LHCN-M2 (cell line): ENCODE measurements at regions not wholly inside any gene's neighbourhood (a gene's known extent, or its start where the extent isn't known, plus 50 kb on each side); places are given as distances from the start of the nearest gene placed in this dataset.
"Not testable (repeated sequence)": the region's sequence is repeated elsewhere in the genome, so short reads cannot be mapped to it uniquely, and the experiment has no call there.

Source experiments
- DNase-seq: peaks from one replicate; pipeline ENCODE4 v3.0.0-alpha.2; 2012; ENCODE audit warnings: low read depth

DNA sequence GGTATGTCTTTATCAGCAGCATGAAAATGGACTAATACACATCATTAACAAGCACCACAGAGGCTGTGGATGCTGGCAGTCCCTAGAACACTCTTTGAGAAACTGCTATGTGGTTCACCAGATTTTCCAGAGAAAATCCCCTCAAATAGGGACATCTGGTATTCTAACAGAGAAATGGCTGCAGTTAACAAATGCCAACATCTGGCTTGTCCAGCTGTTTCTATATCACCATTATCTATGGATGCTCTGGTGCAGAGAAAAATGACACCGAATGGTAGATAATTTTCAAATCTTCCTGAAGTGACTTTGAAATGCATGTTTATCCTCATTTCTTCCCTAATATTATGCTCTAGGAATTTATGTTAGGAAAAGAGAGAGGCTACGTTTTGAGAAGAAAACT, 403.5 kb upstream of the PROX1 start:
- DNase-seq: no peak

DNA sequence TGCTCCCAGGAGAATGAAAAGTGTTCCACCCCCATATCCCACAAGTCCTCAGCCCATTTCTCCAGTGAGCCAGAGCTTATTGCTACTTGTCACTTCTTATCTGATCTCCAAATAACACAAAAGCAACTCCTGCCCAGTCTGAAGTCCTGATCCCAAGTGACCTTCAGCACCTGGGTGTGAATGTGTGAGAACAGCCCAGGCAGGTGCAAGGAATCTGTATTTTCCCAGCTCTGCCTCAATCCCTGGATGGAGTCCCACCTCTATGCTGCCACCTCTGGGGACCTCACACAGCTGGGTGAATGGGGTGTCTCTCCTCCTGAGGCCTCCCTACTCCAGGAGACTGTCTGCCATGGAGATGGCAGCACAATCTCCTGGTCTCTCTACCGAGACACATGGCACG, 402.4 kb upstream of the PROX1 start:
- DNase-seq: no peak

DNA sequence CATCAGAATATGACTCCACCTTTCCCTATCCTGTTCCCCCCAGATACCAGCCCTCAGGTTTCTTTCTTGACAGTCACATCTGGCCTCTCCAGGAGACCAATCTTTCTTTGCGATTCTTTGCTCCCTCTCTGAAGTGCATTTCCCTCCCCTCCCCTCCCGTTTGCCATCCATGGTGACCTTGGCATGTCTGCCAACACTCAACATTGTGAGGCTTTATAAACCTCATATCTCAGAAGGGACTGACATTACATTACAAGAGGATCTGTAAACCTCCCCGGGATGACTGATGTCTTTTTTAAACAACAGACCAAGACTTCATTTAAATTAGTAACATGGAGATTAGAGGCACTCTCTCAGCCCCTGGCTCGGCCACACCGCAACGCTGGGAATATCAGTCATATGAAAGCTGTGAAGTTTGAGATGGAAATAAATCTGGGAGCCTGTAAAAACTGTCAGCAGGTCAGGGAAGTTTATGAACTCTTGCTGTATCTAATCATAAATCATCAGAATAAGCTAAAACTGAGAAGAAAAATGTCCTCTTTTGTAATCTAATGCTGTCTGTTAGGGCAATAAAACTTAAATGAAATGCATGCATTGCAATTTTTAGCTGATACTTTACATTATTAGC, 401.7 kb upstream of the PROX1 start:
- no peak for DNase-seq

- no peak for DNase-seq
Observed at GRCh38 chr1:213586587-213586972, 401.2 kb upstream of the PROX1 start.

DNA sequence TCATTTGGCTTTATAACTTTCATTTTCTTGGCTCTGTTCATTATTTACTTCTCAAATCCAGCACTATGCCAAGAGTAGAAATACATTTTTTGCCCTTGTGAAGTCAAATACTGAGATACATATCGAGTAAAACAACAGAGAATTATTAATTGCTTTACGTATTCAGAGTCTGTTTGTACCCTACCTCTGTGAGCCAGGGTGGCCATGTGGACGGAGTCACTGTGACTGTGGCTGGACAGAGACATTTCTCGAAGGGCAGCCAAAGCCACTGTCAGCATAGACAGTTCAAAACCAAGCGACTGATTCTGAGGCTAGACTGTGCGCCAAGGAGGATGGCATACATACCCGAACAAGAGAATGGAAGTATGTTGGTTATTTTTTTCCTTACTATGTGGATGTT, 391.0 kb upstream of the PROX1 start:
- DNase-seq: no peak

- no peak for DNase-seq
Observed at GRCh38 chr1:213598263-213598662, 389.5 kb upstream of the PROX1 start.

- DNase-seq: no peak
Observed at GRCh38 chr1:213600879-213601278, 386.9 kb upstream of the PROX1 start.

DNA sequence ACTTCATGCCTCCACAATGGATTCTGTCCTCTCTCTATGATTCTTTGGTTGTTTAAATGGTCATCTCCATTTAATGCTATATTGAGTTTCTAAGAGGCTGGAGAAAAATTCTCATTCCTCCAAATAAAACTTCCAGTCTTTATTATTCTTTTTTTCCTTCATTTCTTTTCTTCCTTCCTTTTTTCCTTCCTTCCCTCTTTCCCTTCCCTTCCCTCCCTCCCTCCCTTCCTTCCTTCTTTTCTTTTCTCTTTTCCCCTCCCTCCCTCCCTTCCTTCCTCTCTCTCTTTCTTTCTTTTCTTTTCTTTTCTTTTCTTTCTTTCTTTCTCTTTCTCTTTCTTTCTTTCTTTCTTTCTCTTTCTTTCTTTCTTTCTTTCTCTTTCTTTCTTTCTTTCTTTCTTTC, 386.1 kb upstream of the PROX1 start:
- not testable (repeated sequence) for DNase-seq

DNA sequence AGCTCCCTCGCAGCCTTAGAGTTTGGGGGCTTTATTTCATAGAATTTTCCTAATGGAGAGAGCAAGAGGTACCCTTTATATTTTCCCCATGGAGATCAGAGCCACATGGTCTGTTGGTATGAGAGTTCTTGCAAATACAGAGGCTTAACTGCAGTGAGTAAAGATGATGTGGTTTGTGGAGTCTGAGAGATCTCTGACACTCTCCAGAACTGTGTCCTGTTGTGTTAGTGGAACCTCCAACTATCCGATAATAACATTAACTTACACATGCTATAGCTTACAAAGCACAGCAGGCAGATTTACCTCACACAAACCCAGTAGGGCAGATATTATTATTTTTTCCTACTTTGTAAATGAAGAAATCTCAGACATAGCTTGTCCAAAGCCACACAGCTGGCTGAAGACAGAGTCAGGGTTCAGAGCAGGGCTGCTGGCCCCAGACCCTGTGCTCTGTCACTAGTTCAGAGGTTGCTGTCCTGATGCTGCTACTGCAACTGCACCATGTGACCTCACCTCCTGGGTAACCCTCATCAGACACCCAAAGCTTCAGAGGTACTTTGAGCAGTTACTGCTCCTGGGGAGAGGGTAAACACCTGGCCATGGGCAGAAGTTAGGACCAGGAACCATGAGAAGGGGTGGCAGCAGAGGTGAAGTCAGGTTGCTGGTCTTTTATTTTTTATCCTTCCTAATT, 384.8 kb upstream of the PROX1 start:
- DNase-seq: no peak

DNA sequence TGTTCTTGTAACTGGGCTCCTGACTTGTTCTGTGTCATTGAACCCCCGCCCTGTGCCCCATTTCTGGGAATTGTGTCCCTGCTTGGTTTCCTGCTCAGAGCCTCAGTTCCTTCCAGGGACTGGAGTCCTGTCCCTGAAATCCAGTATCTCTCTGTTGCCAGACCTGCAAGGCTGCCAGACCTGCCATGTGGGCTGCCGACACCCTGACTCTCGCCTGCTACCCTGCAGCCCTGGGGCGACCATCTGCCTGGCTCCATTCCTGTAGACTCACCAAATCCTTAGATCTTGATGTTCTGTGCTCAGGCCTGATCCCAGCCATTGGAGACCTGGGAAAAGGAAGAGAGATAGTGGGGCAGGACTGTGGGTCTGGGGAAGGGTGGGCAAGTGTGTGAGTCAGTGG, 383.3 kb upstream of the PROX1 start:
- no peak for DNase-seq

DNA sequence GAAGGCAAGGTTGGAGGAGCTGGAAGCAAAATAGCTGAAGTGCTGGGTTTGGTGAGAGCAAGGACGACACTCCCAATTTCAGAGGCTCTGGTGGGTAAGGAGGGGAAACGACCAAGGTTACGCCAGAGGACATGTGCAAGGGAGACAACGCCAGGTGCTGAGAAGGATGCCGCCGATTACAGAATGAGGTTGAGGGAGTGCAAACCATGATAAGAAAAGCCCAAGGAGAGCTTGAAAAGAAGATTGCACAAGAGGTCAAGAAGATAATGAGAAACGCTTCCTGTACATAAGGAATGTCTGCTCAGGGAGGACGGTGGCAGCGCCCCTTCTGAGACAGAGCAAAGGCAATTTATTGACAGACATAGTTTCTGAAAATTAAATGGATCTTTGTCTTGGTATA, 382.0 kb upstream of the PROX1 start:
- DNase-seq: no peak

- no peak for DNase-seq
Observed at GRCh38 chr1:213606252-213606820, 381.4 kb upstream of the PROX1 start.

GRCh38 chr1:213613549-213613948, 374.2 kb upstream of the PROX1 start:
- no peak for DNase-seq

- no peak for DNase-seq
Observed at GRCh38 chr1:213615226-213615916, 372.4 kb upstream of the PROX1 start.

- DNase-seq: no peak
Observed at GRCh38 chr1:213617133-213617532, 370.6 kb upstream of the PROX1 start.

- DNase-seq: no peak
Observed at GRCh38 chr1:213618094-213618493, 369.7 kb upstream of the PROX1 start.

DNA sequence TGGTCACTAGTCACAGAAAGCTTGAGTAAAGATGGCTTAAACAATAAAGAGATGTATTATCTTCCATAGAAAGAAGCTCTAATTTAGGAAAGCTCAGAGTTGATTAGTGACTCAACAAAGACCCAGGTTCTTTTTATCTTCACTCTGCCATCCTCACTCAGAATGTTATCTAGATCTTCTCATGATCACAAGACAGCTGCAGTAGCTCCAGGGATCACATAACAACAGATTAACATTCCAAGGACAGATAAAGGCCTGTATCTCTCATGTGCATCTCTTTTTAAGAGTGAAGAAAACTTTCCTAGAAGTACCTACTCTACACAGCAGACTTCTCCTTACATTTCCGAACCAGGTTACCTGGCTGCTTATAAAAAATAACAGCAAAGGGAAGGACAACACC, 368.7 kb upstream of the PROX1 start:
- no peak for DNase-seq

- DNase-seq: no peak
Observed at GRCh38 chr1:213621077-213621476, 366.7 kb upstream of the PROX1 start.

GRCh38 chr1:213622365-213623063, 365.3 kb upstream of the PROX1 start:
- DNase-seq: no peak

DNA sequence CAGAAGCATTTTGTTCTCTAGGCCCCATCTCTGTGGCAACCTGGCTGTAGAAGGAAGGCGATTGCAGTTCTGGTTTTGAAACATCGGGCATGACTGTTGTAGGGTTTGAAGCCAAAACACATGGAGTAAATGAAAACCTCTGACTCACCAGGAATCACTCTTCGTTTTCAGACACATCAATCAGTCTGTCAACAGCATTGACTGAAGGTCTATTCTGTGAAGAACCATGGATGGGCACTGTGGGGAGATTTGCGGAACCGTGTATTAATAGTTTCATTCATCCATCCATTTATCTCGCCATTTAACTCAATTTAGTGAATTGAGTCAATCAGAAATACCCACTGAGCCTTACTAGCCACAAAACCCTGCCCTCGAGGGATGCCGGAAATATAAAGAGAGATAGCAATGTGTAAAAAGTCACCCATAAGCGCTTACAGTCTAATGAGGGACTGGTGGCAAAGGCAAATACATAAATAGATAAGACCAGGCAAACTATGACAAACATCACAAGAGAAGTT, 364.6 kb upstream of the PROX1 start:
- no peak for DNase-seq

DNA sequence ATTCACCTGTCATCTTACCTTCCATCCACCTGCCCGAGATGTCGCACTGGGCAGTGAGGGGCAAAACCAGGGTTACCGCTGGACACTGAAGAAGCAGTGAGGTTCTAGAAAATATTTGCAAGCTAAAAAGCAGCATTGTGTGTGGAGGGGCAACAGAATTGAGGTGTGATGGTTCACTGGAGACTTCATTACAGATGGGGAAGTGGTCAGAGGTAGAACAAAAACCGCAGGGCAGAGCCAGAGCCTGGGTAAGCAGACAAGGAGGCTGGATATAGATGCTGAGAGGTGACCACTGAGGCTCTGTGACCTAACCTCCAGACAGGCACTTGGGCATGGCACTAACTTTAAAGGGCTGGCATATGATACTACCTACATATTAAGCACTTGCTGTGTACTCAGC, 363.9 kb upstream of the PROX1 start:
- no peak for DNase-seq

DNA sequence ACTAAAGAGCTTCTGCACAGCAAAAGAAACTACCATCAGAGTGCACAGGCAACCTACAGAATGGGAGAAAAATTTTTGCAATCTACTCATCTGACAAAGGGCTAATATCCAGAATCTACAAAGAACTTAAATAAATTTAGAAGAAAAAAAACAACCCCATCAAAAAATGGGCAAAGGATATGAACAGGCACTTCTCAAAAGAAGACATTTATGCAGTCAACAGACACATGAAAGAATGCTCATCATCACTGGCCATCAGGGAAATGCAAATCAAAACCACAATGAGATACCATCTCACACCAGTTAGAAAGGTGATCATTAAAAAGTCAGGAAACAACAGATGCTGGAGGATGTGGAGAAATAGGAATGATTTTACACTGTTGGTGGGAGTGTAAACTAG, 351.0 kb upstream of the PROX1 start:
- not testable (repeated sequence) for DNase-seq
